ENCODE measurements at regions not wholly inside any gene's neighbourhood (a gene's known extent, or its start where the extent isn't known, plus 50 kb on each side); places are given as distances from the start of the nearest gene placed in this dataset.

DNA sequence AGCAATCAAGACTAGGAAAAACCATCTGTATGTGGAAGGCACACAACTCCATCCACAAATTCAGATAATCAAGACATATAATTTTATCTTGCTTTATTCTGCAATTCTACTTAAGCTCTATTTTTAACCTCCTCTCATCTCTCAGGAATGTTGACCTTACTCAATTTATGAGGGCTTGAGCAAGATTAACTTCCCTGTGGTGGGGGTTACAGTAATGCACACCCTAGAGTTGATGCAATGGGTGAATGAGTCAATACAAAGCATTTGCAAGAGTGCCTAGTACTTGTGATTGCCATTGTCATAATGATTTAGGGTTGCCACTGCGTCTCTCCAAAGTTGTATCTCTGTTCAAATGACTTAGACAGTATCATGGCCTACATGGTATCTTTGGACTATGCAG lies 1598.4 kb upstream of the TMEM132C start:
- Histone ChIP-seq H3K9me3 (ENCODE audit: low read length) (peaks cover 12% of the 10 kb centered on the region), H3K9me2 (replicated peaks; ENCODE audit: insufficient read depth, low read length) (no peaks in the 10 kb centered on the region), H2AFZ (ENCODE audit: low read length) (no peak overlapping the region), H3K36me3 (ENCODE audit: insufficient read depth, low read length) (no peaks in the 10 kb centered on the region), H4K20me1 (ENCODE audit: insufficient read depth, low read depth, low read length) (no peaks in the 10 kb centered on the region), H3K27me3 (ENCODE audit: low read length) (no peaks in the 10 kb centered on the region), H3K27ac (ENCODE audit: low read length) (no peak overlapping the region), H3K79me2 (ENCODE audit: low read length) (no peaks in the 10 kb centered on the region), H3K4me2 (ENCODE audit: low read depth, low read length, poor library complexity, severe bottlenecking) (no peak overlapping the region), H3K4me1 (ENCODE audit: low read length) (no peaks in the 10 kb centered on the region), H3K4me3 (ENCODE audit: low read length) (no peak overlapping the region), H3K9ac (ENCODE audit: low read length) (no peak overlapping the region)
- no peak for DNase-seq

DNA sequence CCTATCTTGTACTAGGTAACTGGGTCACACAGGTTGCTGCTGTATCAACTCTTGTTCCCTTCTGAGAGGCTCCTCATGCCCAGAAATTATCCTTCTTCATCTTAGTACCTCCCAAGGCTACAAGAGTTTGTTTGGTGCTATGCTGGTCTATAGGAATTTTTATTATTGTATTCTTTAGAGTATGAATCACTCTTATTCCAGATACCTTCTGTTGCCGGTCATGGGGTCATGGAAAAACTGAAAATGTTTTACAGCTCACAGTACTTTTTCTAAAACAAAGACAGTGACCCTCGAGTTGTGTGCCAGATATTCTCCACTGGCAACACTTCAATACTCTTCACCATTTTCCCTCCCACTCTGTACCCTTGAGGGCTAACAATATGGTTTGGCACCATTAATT lies 1598.0 kb upstream of the TMEM132C start:
- no peak overlapping the region for H3K4me3 ChIP-seq (ENCODE audit: low read length)
- H3K27me3 ChIP-seq (ENCODE audit: low read length), result no peaks in the 10 kb centered on the region
- no peak overlapping the region for H3K9ac ChIP-seq (ENCODE audit: low read length)
- no peaks in the 10 kb centered on the region for H3K9me2 ChIP-seq (replicated peaks; ENCODE audit: insufficient read depth, low read length)
- H3K27ac ChIP-seq (ENCODE audit: low read length), result no peak overlapping the region
- no peak overlapping the region for H3K4me2 ChIP-seq (ENCODE audit: low read depth, low read length, poor library complexity, severe bottlenecking)
- peaks cover 9% of the 10 kb centered on the region for H3K9me3 ChIP-seq (ENCODE audit: low read length)
- H3K79me2 ChIP-seq (ENCODE audit: low read length), result no peaks in the 10 kb centered on the region
- H4K20me1 ChIP-seq (ENCODE audit: insufficient read depth, low read depth, low read length), result no peaks in the 10 kb centered on the region
- no peak overlapping the region for H2AFZ ChIP-seq (ENCODE audit: low read length)
- DNase-seq, result no peak
- H3K4me1 ChIP-seq (ENCODE audit: low read length), result no peaks in the 10 kb centered on the region
- H3K36me3 ChIP-seq (ENCODE audit: insufficient read depth, low read length), result no peaks in the 10 kb centered on the region

DNA sequence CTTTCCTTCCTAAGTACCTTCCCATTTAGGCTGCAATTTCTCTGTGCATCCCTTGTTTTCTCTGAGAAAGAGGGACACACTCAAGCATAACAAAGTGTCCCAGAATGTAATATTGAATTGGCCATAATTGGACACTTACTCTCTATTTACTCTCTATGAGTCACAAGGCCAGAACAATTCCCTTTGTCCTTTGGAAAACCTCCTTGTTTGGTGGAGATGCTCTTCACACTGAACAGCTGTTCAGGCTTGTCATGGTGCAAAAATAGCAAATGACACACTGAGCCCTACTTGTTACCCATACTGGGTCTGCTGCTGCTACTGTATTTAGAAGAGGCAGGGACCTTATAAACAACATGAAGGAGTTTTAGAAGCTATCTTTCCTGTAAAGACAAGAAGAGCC lies 1590.5 kb upstream of the TMEM132C start:
- no peaks in the 10 kb centered on the region for H3K36me3 ChIP-seq (ENCODE audit: insufficient read depth, low read length)
- peaks cover 26% of the 10 kb centered on the region for H3K9me3 ChIP-seq (ENCODE audit: low read length)
- DNase-seq, result no peak
- H3K27me3 ChIP-seq (ENCODE audit: low read length), result no peaks in the 10 kb centered on the region
- H3K79me2 ChIP-seq (ENCODE audit: low read length), result no peaks in the 10 kb centered on the region
- no peaks in the 10 kb centered on the region for H3K4me1 ChIP-seq (ENCODE audit: low read length)
- no peak overlapping the region for H3K9ac ChIP-seq (ENCODE audit: low read length)
- H3K9me2 ChIP-seq (replicated peaks; ENCODE audit: insufficient read depth, low read length), result no peaks in the 10 kb centered on the region
- no peaks in the 10 kb centered on the region for H4K20me1 ChIP-seq (ENCODE audit: insufficient read depth, low read depth, low read length)
- H3K4me3 ChIP-seq (ENCODE audit: low read length), result no peak overlapping the region
- H3K4me2 ChIP-seq (ENCODE audit: low read depth, low read length, poor library complexity, severe bottlenecking), result no peak overlapping the region
- no peak overlapping the region for H2AFZ ChIP-seq (ENCODE audit: low read length)
- H3K27ac ChIP-seq (ENCODE audit: low read length), result no peak overlapping the region

DNA sequence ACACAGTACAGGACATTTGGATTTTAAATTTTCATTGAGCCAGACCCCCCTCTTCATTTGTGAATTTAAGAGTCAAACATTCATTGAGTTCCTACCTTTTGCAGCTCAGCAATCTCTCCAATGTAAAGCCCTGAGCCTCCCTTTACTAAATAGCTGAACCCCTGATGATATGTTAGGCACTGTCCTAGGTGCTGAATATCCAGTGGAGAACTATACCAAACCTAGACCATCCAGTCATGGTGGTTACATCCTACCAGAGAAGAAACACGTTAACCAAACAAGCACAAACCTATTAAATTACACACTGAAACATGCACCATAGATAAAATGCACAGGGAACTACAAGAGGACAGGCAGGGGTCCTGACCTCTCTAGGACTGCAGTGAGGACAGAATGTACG lies 1585.3 kb upstream of the TMEM132C start:
- no peaks in the 10 kb centered on the region for H3K79me2 ChIP-seq (ENCODE audit: low read length)
- H4K20me1 ChIP-seq (ENCODE audit: insufficient read depth, low read depth, low read length), result no peaks in the 10 kb centered on the region
- no peak overlapping the region for H3K4me2 ChIP-seq (ENCODE audit: low read depth, low read length, poor library complexity, severe bottlenecking)
- H3K27me3 ChIP-seq (ENCODE audit: low read length), result no peaks in the 10 kb centered on the region
- no peak for DNase-seq
- no peak overlapping the region for H3K9ac ChIP-seq (ENCODE audit: low read length)
- H3K27ac ChIP-seq (ENCODE audit: low read length), result no peak overlapping the region
- no peaks in the 10 kb centered on the region for H3K4me1 ChIP-seq (ENCODE audit: low read length)
- H2AFZ ChIP-seq (ENCODE audit: low read length), result no peak overlapping the region
- no peak overlapping the region for H3K4me3 ChIP-seq (ENCODE audit: low read length)
- H3K9me3 ChIP-seq (ENCODE audit: low read length), result peaks cover 29% of the 10 kb centered on the region
- no peaks in the 10 kb centered on the region for H3K36me3 ChIP-seq (ENCODE audit: insufficient read depth, low read length)
- H3K9me2 ChIP-seq (replicated peaks; ENCODE audit: insufficient read depth, low read length), result no peaks in the 10 kb centered on the region

DNA sequence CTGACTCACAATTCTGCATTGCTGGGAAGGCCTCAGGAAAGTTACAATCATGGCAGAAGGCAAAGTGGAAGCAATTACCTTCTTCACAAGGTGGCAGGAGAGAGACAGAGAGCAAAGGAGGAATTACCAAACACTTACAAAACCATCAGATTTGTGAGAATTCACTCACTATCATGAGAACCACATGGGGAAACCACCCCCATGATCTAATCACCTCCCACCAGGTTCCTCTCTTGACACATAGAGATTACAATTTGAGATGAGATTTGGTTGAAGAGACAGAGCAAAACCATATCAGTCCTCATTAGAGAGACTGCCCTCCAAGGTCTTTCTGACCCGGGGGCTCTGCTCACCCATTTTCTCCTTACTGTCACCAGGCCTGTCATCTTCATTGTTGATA lies 1582.3 kb upstream of the TMEM132C start:
- Histone ChIP-seq H3K9me2 (replicated peaks; ENCODE audit: insufficient read depth, low read length) (no peaks in the 10 kb centered on the region), H3K9me3 (ENCODE audit: low read length) (peaks cover 23% of the 10 kb centered on the region), H3K4me1 (ENCODE audit: low read length) (no peaks in the 10 kb centered on the region), H2AFZ (ENCODE audit: low read length) (no peak overlapping the region), H3K36me3 (ENCODE audit: insufficient read depth, low read length) (no peaks in the 10 kb centered on the region), H3K27ac (ENCODE audit: low read length) (no peak overlapping the region), H3K4me2 (ENCODE audit: low read depth, low read length, poor library complexity, severe bottlenecking) (no peak overlapping the region), H3K79me2 (ENCODE audit: low read length) (no peaks in the 10 kb centered on the region), H4K20me1 (ENCODE audit: insufficient read depth, low read depth, low read length) (no peaks in the 10 kb centered on the region), H3K27me3 (ENCODE audit: low read length) (no peaks in the 10 kb centered on the region), H3K4me3 (ENCODE audit: low read length) (no peak overlapping the region), H3K9ac (ENCODE audit: low read length) (no peak overlapping the region)
- no peak for DNase-seq

DNA sequence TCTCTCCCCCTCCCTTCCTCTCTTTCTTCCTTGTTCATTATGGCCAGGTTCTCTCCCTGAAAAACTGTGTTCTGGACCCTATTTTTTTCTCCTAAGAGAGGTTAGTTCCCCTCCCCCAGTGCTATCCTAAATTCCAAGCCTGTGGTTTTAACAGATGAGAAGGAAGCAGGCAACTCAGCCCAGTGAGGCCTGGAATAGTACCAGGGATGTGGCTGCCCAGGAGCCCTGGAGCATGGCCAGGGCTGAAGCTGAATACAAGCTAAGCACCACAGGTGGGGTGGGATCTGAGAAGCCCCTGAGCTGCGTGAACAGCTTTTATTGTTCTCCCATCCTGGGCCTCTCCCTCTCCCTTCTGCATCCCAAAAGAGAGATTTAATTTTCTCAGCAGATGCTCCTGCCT lies 1581.3 kb upstream of the TMEM132C start:
- no peaks in the 10 kb centered on the region for H3K27me3 ChIP-seq (ENCODE audit: low read length)
- H3K4me1 ChIP-seq (ENCODE audit: low read length), result no peaks in the 10 kb centered on the region
- no peaks in the 10 kb centered on the region for H3K36me3 ChIP-seq (ENCODE audit: insufficient read depth, low read length)
- no peaks in the 10 kb centered on the region for H3K79me2 ChIP-seq (ENCODE audit: low read length)
- no peak for DNase-seq
- H3K9ac ChIP-seq (ENCODE audit: low read length), result no peak overlapping the region
- peaks cover 23% of the 10 kb centered on the region for H3K9me3 ChIP-seq (ENCODE audit: low read length)
- no peak overlapping the region for H2AFZ ChIP-seq (ENCODE audit: low read length)
- no peak overlapping the region for H3K27ac ChIP-seq (ENCODE audit: low read length)
- no peak overlapping the region for H3K4me3 ChIP-seq (ENCODE audit: low read length)
- no peak overlapping the region for H3K4me2 ChIP-seq (ENCODE audit: low read depth, low read length, poor library complexity, severe bottlenecking)
- no peaks in the 10 kb centered on the region for H3K9me2 ChIP-seq (replicated peaks; ENCODE audit: insufficient read depth, low read length)
- no peaks in the 10 kb centered on the region for H4K20me1 ChIP-seq (ENCODE audit: insufficient read depth, low read depth, low read length)

DNA sequence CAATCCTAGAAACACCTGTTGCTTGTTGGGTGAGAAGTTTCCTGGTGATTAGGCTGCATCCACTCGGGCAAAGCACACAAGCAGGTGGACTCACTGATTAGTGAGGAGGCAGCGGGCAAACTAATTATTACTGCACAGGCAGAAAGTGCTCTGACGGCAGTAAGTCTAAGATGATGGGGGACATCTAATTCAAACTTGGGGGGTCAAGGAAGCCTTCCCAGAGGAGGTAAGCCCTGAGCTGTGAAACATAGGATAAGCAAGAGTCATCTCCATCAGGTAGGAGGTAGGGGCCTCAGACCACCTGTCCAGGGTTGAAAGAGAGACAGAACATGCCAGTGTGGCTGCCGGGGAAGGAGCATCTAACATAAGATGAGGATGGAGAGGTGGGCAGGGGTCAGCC lies 1578.4 kb upstream of the TMEM132C start:
- Histone ChIP-seq H3K4me2 (ENCODE audit: low read depth, low read length, poor library complexity, severe bottlenecking) (no peak overlapping the region), H3K4me3 (ENCODE audit: low read length) (no peak overlapping the region), H3K4me1 (ENCODE audit: low read length) (no peaks in the 10 kb centered on the region), H3K27me3 (ENCODE audit: low read length) (no peaks in the 10 kb centered on the region), H4K20me1 (ENCODE audit: insufficient read depth, low read depth, low read length) (no peaks in the 10 kb centered on the region), H3K9me2 (replicated peaks; ENCODE audit: insufficient read depth, low read length) (no peaks in the 10 kb centered on the region), H3K27ac (ENCODE audit: low read length) (no peak overlapping the region), H3K36me3 (ENCODE audit: insufficient read depth, low read length) (no peaks in the 10 kb centered on the region), H3K9ac (ENCODE audit: low read length) (no peak overlapping the region), H2AFZ (ENCODE audit: low read length) (no peak overlapping the region), H3K79me2 (ENCODE audit: low read length) (no peaks in the 10 kb centered on the region), H3K9me3 (ENCODE audit: low read length) (peaks cover 15% of the 10 kb centered on the region; the same call in 1 of the 2 replicates)
- no peak for DNase-seq

DNA sequence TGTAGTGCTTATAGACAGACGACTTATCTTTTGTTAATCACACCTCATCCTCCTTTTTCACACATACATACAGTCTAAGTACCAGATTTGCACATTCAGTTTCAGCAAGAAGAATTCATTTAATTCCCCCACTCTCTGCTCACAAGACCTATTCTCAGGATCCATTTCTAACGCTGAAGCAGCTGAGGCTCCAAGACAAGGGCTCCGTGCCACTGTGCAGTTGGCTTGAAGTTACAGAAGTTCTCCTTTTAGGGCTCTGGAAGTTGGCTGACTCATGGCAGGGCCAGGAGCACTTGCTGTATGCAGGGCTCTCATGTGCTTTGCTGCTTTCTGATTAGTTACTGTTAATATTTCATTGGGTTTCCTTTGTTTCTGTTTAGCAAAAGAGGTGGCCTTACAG lies 1566.9 kb upstream of the TMEM132C start:
- no peaks in the 10 kb centered on the region for H3K9me2 ChIP-seq (replicated peaks; ENCODE audit: insufficient read depth, low read length)
- H4K20me1 ChIP-seq (ENCODE audit: insufficient read depth, low read depth, low read length), result no peaks in the 10 kb centered on the region
- H3K79me2 ChIP-seq (ENCODE audit: low read length), result no peaks in the 10 kb centered on the region
- H3K9me3 ChIP-seq (ENCODE audit: low read length), result peaks cover 3% of the 10 kb centered on the region
- H3K4me3 ChIP-seq (ENCODE audit: low read length), result no peak overlapping the region
- no peak overlapping the region for H3K27ac ChIP-seq (ENCODE audit: low read length)
- H3K4me2 ChIP-seq (ENCODE audit: low read depth, low read length, poor library complexity, severe bottlenecking), result no peak overlapping the region
- no peaks in the 10 kb centered on the region for H3K36me3 ChIP-seq (ENCODE audit: insufficient read depth, low read length)
- H3K27me3 ChIP-seq (ENCODE audit: low read length), result no peaks in the 10 kb centered on the region
- no peak overlapping the region for H2AFZ ChIP-seq (ENCODE audit: low read length)
- H3K4me1 ChIP-seq (ENCODE audit: low read length), result no peaks in the 10 kb centered on the region
- DNase-seq, result no peak
- H3K9ac ChIP-seq (ENCODE audit: low read length), result no peak overlapping the region

DNA sequence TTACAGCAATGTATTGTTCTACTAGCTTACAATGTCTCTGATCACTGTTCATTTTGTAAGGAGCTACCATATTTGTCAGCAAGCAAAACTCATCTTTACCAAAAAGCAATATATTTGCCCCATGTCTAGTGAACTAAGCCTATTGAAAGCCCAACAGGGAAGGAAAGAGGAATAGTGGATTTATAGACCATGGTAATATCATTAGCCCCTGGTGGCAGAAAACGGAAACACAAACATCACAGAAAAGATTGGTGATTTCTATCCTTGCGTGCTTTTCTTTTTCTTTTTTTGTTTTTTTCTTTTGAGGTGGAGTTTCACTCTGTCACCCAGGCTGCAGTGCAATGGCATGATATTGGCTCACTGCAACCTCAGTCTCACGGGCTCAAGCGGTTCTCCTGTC lies 1562.4 kb upstream of the TMEM132C start:
- no peak overlapping the region for H3K4me3 ChIP-seq (ENCODE audit: low read length)
- peak; percentile 42 for DNase-seq
- no peaks in the 10 kb centered on the region for H3K9me3 ChIP-seq (ENCODE audit: low read length)
- H2AFZ ChIP-seq (ENCODE audit: low read length), result no peak overlapping the region
- no peaks in the 10 kb centered on the region for H3K36me3 ChIP-seq (ENCODE audit: insufficient read depth, low read length)
- H3K4me2 ChIP-seq (ENCODE audit: low read depth, low read length, poor library complexity, severe bottlenecking), result no peak overlapping the region
- no peak overlapping the region for H3K27ac ChIP-seq (ENCODE audit: low read length)
- no peak overlapping the region for H3K9ac ChIP-seq (ENCODE audit: low read length)
- H4K20me1 ChIP-seq (ENCODE audit: insufficient read depth, low read depth, low read length), result no peaks in the 10 kb centered on the region
- no peaks in the 10 kb centered on the region for H3K4me1 ChIP-seq (ENCODE audit: low read length)
- no peaks in the 10 kb centered on the region for H3K27me3 ChIP-seq (ENCODE audit: low read length)
- H3K79me2 ChIP-seq (ENCODE audit: low read length), result no peaks in the 10 kb centered on the region
- H3K9me2 ChIP-seq (replicated peaks; ENCODE audit: insufficient read depth, low read length), result no peaks in the 10 kb centered on the region
